ENCODE measurements at regions not wholly inside any gene's neighbourhood (a gene's known extent, or its start where the extent isn't known, plus 50 kb on each side); places are given as distances from the start of the nearest gene placed in this dataset.

DNA sequence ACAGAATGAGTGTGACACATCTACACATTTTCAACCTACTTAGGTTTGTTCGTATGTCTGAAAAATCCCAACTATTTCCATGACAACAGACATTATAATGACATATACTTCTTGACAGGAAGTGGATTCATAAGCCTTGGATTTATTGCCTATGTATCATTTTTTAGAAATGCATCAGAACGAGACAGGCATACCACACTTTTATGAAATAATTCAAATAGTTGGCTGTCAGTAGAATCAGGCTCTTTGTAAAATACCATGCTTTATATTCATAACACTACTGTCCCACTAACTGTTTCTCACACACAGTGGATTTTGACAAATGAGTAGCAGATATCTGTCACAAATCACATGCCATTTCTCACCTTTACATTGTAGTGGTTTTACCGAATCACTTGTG is 173.2 kb downstream of the BEND2 start:
- no peak for TF ChIP-seq POLR2A (IDR thresholded peaks at IDR 0.05)
- TF ChIP-seq, protein P1, sequence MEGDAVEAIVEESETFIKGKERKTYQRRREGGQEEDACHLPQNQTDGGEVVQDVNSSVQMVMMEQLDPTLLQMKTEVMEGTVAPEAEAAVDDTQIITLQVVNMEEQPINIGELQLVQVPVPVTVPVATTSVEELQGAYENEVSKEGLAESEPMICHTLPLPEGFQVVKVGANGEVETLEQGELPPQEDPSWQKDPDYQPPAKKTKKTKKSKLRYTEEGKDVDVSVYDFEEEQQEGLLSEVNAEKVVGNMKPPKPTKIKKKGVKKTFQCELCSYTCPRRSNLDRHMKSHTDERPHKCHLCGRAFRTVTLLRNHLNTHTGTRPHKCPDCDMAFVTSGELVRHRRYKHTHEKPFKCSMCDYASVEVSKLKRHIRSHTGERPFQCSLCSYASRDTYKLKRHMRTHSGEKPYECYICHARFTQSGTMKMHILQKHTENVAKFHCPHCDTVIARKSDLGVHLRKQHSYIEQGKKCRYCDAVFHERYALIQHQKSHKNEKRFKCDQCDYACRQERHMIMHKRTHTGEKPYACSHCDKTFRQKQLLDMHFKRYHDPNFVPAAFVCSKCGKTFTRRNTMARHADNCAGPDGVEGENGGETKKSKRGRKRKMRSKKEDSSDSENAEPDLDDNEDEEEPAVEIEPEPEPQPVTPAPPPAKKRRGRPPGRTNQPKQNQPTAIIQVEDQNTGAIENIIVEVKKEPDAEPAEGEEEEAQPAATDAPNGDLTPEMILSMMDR (IDR thresholded peaks at IDR 0.05): no peak
